Midbrain (tissue), 1 donor: ENCODE measurements at regions not wholly inside any gene's neighbourhood (a gene's known extent, or its start where the extent isn't known, plus 50 kb on each side); places are given as distances from the start of the nearest gene placed in this dataset.
A peak's percentile ranks its signal among the peaks of the same experiment; 100 is the strongest.
"Not testable (repeated sequence)": the region's sequence is repeated elsewhere in the genome, so short reads cannot be mapped to it uniquely, and the experiment has no call there.

Experiments used
- DNase-seq: peaks from one replicate; lab custom pipeline; 2025; lab: John Stamatoyannopoulos, UW

- DNase-seq: peak; percentile 83
Observed at GRCh38 chr16:85275533-85276249, 163.4 kb upstream of the CIBAR2 start.

GRCh38 chr16:85276258-85276657 lies 164.0 kb upstream of the CIBAR2 start:
- DNase-seq: no peak

GRCh38 chr16:85276721-85277120 lies 164.4 kb upstream of the CIBAR2 start:
- DNase-seq: no peak

GRCh38 chr16:85278839-85279238 lies 166.6 kb upstream of the CIBAR2 start:
- no peak for DNase-seq

- no peak for DNase-seq
Observed at GRCh38 chr16:85279402-85279801, 167.1 kb upstream of the CIBAR2 start.

GRCh38 chr16:85279825-85280545 lies 167.7 kb upstream of the CIBAR2 start:
- peak; percentile 28 for DNase-seq

- no peak for DNase-seq
Observed at GRCh38 chr16:85281181-85281580, 168.9 kb upstream of the CIBAR2 start.

GRCh38 chr16:85282842-85283241 lies 170.6 kb upstream of the CIBAR2 start:
- no peak for DNase-seq

GRCh38 chr16:85283305-85284050 lies 171.2 kb upstream of the CIBAR2 start:
- DNase-seq: no peak

- DNase-seq: peak; percentile 18
Observed at GRCh38 chr16:85284141-85284817, 172.0 kb upstream of the CIBAR2 start.

- no peak for DNase-seq
Observed at GRCh38 chr16:85285681-85286065, 173.4 kb upstream of the CIBAR2 start.

- DNase-seq: peak; percentile 91
Observed at GRCh38 chr16:85286066-85286831, 174.0 kb upstream of the CIBAR2 start.

GRCh38 chr16:85286951-85287814 lies 174.9 kb upstream of the CIBAR2 start:
- peak; percentile 45 for DNase-seq

- not testable (repeated sequence) for DNase-seq
Observed at GRCh38 chr16:85287815-85288109, 175.5 kb upstream of the CIBAR2 start.

GRCh38 chr16:85288341-85288868 lies 176.1 kb upstream of the CIBAR2 start:
- DNase-seq: no peak

GRCh38 chr16:85288869-85289660 lies 176.8 kb upstream of the CIBAR2 start:
- no peak for DNase-seq

- DNase-seq: no peak
Observed at GRCh38 chr16:85289760-85290625, 177.7 kb upstream of the CIBAR2 start.

- no peak for DNase-seq
Observed at GRCh38 chr16:85290626-85291301, 178.5 kb upstream of the CIBAR2 start.
